HG03175 (cell line): ENCODE measurements at regions not wholly inside any gene's neighbourhood (a gene's known extent, or its start where the extent isn't known, plus 50 kb on each side); places are given as distances from the start of the nearest gene placed in this dataset.

ENCODE experiments used
- ATAC-seq: cut with Tn5 transposase; IDR thresholded peaks from one replicate; pipeline ENCODE4 v1.9.1; 2021; ENCODE audit warnings: mild to moderate bottlenecking, moderate library complexity; ENCODE audit not compliant: unreplicated experiment

- no peak for ATAC-seq
Measured at GRCh38 chr7:114853189-114853588, 68.7 kb upstream of the MDFIC start.

- ATAC-seq, result no peak
Measured at GRCh38 chr7:114854369-114854768, 67.5 kb upstream of the MDFIC start.

- ATAC-seq, result no peak
Measured at GRCh38 chr7:114856625-114857024, 65.3 kb upstream of the MDFIC start.

GRCh38 chr7:114857605-114858004 lies 64.3 kb upstream of the MDFIC start:
- ATAC-seq, result no peak

GRCh38 chr7:114859477-114859876 lies 62.4 kb upstream of the MDFIC start:
- no peak for ATAC-seq

- no peak for ATAC-seq
Measured at GRCh38 chr7:114860206-114860605, 61.7 kb upstream of the MDFIC start.

GRCh38 chr7:114862406-114862805 lies 59.5 kb upstream of the MDFIC start:
- no peak for ATAC-seq

GRCh38 chr7:114864278-114864677 lies 57.6 kb upstream of the MDFIC start:
- ATAC-seq, result no peak

GRCh38 chr7:114865564-114865963 lies 56.3 kb upstream of the MDFIC start:
- ATAC-seq, result peak; percentile 80
